Stimulated activated CD4-positive, alpha-beta T cell treated with anti-CD3 and anti-CD28 coated beads, Interleukin-12 subunit alpha, Interleukin-12 subunit beta, amount 100 ng/mL, for 24 hours (primary cell): ENCODE measurements at regions not wholly inside any gene's neighbourhood (a gene's known extent, or its start where the extent isn't known, plus 50 kb on each side); places are given as distances from the start of the nearest gene placed in this dataset.

Source experiments
- DNase-seq, 2 experiments: peaks; one replicate each; pipeline ENCODE4 v3.0.0-alpha.2; 2020; ENCODE audit warnings: low read depth in 2 of 2

DNA sequence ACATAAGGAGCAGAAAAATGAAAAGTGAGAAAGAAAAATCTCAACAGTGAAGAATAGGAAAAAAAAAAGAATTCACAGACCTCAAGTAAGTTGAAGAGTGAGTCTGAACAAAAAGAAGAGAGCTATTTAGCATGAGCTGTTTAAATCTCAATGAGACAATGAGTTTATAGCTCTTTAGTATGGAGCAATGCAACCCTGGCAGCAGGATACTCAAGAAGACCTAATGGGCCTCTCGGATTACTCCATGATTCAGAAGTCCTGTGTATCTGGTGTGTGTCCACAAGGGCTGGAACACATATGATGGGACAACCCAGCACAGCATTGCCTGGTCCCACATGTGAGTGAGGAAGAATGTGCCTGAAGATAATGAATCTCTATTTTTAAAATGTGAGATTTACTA lies 563.1 kb upstream of the INTU start:
- no peak for DNase-seq

- DNase-seq = no peak
These were observed 561.3 kb upstream of the INTU start for GRCh38 chr4:127071443-127071842.

- DNase-seq = no peak
These were observed 552.6 kb upstream of the INTU start for GRCh38 chr4:127080141-127080540.

GRCh38 chr4:127081041-127081440 lies 551.7 kb upstream of the INTU start:
- no peak for DNase-seq

DNA sequence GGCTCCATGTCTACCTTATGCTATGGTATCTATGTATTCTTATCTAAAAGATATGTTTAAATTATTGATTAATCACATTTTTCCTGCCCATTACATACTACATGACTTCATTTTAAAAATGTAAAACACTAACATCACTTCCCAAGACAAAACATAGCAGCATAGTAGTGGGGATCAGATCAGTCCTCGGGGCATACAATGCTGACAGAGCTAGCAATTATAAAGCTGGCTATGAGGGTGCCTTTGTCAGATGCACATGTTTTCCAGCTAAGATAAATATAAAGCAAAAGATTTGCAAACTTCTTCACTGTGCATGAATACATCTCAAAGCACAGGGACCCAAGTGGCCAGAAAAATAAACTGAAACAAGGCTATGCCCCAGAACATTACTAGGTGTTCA lies 549.8 kb upstream of the INTU start:
- DNase-seq = no peak

- DNase-seq = no peak
These were observed 548.1 kb upstream of the INTU start for GRCh38 chr4:127084666-127085065.

DNA sequence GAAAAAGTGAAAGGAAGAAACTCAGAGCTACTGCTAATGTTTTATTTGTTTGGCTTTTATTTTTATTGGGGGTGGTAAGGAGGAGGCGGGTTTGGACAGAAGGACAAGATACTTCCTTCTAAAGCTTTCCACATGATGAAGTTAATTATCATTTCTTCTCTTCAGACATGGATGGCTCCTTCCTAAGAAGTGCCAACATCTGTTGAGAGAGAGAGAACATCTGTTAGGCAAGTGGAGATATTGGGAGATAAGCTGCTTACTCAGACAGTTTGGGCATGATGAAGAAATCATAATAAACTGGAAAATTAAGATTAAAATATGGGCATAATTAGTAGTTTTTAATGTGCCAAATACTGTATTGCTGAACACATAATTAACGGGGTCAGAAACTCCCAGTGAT lies 535.7 kb upstream of the INTU start:
- DNase-seq = no peak

GRCh38 chr4:127102361-127102760 lies 530.4 kb upstream of the INTU start:
- no peak for DNase-seq

GRCh38 chr4:127103681-127104115 lies 529.1 kb upstream of the INTU start:
- DNase-seq = no peak

DNA sequence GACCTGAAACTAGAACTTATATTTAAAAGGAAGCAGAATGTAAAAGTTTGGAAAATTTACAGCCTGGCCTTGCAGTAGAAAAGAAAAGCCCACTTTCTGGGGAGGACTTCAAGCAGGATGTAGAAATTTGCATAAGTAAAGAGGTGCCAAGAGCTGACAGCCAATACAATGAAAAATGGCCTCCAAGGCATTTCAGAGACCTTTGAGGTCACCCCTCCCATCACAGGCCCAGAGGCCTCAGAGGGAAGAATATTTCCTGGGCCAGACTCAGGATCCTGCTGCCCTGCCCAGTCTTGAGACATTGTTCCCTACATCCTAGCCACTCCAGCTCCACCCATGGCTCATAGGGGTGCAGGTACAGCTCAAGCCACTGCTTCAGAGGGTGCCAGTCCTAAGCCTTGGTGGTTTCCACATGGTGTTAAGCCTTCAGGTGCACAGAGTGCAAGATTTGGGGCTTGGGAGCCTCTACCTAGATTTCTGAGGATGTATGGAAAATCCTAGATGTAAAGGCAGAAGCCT lies 518.9 kb upstream of the INTU start:
- DNase-seq = no peak

DNA sequence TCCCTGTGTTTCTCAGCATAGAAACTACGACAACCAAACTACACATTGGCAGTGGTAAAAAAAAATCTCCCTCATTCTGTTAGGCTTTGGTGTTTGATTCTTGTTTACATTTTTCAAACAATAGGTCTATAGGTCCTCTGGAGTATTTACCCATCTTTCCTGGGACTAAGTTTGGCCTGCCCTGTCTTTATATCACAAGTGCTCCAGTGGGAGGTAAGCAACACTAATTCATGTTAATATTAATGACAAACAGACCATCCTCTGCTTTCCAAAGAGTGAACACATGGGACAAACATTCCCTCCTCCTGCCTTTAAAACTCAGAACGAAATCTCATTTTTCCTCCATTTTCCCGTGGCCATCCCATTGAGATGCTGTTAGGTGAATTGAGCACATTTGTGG lies 514.1 kb upstream of the INTU start:
- DNase-seq = no peak

GRCh38 chr4:127120441-127121090 lies 512.2 kb upstream of the INTU start:
- DNase-seq = no peak

GRCh38 chr4:127124919-127125318 lies 507.8 kb upstream of the INTU start:
- no peak for DNase-seq

- no peak for DNase-seq
These were observed 506.0 kb upstream of the INTU start for GRCh38 chr4:127126718-127127117.

- DNase-seq = no peak
These were observed 501.2 kb upstream of the INTU start for GRCh38 chr4:127131527-127131926.

DNA sequence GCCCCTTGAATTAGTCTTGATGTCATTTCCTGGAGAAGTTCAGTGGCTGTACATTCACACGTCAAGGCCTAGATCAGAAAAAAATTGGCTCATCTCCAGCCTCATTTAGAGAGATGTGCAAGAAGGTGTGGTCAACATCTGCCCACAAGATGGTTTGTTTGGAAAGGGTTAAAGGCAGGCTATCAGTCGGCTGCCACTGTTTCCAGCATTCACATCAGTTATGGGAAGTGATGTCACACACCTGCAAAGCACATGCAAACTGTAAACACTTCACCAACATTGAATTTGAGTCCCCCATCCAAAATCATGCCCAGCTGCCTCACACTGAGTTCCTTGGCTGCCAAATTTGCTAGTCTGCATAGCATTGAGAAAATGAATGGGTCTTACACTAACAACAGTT lies 498.3 kb upstream of the INTU start:
- DNase-seq = no peak

- DNase-seq = no peak
These were observed 494.2 kb upstream of the INTU start for GRCh38 chr4:127138586-127138985.

DNA sequence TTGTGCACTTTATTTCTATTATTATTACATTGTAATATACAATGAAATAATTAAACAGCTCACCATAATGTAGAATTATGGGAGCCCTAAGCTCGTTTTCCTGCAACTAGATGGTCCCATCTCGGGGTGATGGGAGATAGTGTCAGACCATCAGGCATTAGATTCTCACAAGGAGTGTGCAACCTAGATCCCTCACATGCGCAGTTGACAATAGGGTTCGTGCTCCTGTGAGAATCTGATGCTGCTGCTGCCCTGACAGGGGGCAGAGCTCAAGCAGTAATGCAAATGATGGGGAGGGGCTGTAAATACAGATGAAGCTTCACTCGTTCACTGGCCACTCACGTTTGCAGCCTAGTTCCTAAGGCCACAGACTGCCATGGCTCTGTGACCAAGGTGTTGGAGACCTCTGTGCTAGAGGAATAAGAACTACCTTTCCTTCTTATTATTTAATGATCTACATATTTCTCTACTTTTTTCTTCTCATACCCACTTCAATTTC lies 492.9 kb upstream of the INTU start:
- DNase-seq = no peak

DNA sequence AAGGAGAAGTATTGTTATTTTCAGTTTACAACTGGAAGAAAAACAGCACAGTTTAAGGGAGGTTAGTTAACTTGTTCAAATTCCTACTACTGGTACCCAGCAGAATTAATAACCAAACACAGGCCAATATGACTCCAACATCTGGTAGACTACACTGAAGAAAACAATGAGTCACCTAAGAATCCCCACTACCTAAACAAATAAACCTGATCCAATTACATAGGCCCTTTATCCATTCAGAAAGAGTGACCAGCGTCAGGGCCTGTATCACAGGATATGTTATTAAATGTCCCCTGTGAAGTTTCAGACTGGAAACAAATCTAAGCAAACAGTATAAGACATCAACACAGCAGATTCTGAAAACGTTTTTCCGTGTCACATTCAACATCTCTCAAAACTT lies 492.5 kb upstream of the INTU start:
- no peak for DNase-seq

DNA sequence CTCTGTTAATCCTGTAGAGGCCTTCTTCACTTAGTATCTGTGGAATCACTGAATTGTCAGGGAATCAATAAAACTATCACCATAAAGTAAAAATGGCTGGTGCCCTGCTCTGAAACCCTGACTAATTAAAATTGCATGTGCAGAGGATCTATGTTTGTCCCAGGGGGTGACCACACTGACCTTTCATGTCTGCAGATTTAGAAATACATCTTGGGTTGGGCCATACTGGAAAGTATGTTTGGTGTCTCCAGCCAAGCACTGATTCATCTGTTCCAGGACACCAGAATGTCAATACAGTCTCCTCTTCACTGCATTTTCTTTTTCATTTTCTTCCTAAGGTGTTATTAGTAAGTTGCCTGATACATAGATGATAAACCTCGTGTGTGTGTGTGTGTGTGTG lies 490.9 kb upstream of the INTU start:
- no peak for DNase-seq

DNA sequence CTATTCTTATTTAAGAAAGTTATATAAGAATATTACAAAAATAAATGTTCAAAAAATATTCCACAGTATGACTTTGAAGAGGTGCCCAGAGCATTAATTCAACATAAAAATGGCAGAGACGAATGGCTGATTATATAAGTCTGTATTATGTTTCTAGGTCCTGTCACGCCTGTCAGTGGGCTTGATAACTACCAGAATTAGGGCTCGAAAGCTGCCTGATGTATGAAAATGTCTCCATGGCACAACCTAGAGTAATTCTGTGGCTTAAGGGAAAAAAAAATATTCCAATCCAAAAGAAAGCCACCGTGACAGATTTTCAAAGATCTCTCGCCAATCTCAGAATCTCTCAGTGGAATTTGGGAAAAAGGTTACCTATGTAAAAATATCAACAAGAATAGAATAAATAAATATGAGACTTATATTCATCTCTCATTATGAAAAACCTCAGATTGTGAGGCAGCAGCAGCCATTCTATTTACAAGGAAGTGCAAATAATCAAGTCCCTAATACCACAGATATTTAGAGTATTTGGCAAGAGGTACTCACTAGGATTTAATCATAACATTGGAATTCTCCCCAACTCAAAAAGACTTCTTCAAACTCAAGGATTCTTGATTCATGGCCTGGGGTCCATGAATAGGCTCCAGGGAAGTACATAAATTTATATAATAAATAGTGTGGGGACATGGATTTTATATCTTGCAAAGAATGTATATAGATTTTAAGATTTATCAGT lies 489.1 kb upstream of the INTU start:
- no peak for DNase-seq

DNA sequence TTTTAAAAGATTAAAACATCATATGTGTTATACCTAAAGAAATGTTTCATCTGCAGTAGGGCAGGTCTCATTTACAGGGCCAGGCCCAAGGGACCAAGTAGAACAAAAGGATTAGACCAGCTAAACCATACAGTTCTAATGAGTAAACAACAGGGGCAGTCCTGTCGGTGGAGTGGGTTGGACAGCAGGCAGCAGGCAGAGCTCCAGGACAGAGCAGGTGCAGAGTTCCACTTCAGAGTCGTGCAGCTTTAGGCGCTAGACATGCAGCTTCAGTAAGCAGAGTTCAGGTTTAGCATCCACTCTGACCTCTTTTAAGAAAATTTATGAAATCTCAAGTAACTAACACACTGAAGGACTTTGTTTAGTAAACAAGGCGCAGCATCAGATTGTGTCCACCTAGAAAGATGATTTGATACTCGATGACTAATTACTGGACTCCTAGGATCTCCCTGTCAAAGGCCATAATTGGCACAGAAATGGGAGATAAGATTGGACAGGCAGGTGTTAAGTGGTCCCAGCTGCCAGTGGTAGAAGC lies 487.7 kb upstream of the INTU start:
- DNase-seq = no peak

- DNase-seq = no peak
These were observed 484.6 kb upstream of the INTU start for GRCh38 chr4:127148165-127148564.
